C4-2B (cell line): ENCODE measurements at regions not wholly inside any gene's neighbourhood (a gene's known extent, or its start where the extent isn't known, plus 50 kb on each side); places are given as distances from the start of the nearest gene placed in this dataset.

Experiments used
- CTCF ChIP-seq: fragments of 450-650 bp; conservative IDR thresholded peaks from 2 replicates; pipeline ENCODE4 v1.5.1; 2017; ENCODE audit warnings: mild to moderate bottlenecking
- ZFX ChIP-seq: fragments of 450-650 bp; IDR thresholded peaks from 2 replicates; pipeline ENCODE4 v1.6.1; 2017

- TF ChIP-seq CTCF = no peak; the same call in 1 of the 2 replicates
- no peak for TF ChIP-seq ZFX
These were observed 508.2 kb upstream of the JAG1 start for GRCh38 chr20:11181966-11182365.
